ENCODE measurements at regions not wholly inside any gene's neighbourhood (a gene's known extent, or its start where the extent isn't known, plus 50 kb on each side); places are given as distances from the start of the nearest gene placed in this dataset.
"Not testable (repeated sequence)": the region's sequence is repeated elsewhere in the genome, so short reads cannot be mapped to it uniquely, and the experiment has no call there.

DNA sequence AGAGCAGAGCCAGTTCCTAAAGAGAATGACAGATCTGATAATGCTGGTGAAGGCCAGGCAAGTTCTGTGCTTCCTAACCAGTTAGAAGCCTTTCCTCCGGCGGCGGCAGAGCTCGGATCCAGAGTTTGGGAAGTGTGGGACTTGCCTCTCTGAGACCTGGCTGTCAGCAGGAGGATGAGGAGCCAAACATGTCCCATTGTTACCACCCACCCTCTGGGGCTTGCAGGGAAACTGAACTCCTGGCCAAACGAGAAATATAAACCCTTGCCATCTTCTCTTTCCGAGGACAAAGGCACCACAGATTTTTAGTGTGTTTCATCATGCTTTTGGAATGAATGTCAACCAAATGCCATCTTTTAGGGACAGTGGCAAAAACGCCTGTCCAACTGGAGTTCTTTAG, 80.2 kb upstream of the SMURF2 start:
- no peak for ATAC-seq
- Histone ChIP-seq H3K27me3 (ENCODE audit: control insufficient read depth, insufficient read depth, low read length) (no peaks in the 10 kb centered on the region), H3K36me3 (ENCODE audit: control insufficient read depth, insufficient read depth, low read length) (no peaks in the 10 kb centered on the region), H3K4me1 (ENCODE audit: control insufficient read depth, insufficient read depth, low read length) (no peaks in the 10 kb centered on the region), H3K9me3 (ENCODE audit: control insufficient read depth, insufficient read depth, low read depth, low read length) (no peaks in the 10 kb centered on the region), H3K27ac (ENCODE audit: low read length) (no peak overlapping the region), H3K4me3 (ENCODE audit: low read depth in 2 of 2, low read length in 2 of 2) (no peak overlapping the region)
- in situ Hi-C loops (cut with HindIII; ENCODE audit: low pct_unique_long_range_greater_than_20kb, low sequenced_read_pairs) (no loop called here), intact Hi-C loops (cut with micrococcal nuclease; ENCODE audit: unreplicated experiment) (no loop called here)
- BruUV-seq (replicated peaks): no TSS peak
- CTCF ChIA-PET: no interaction called here
- POLR2A ChIA-PET: no interaction called here
- TF ChIP-seq, protein P1, sequence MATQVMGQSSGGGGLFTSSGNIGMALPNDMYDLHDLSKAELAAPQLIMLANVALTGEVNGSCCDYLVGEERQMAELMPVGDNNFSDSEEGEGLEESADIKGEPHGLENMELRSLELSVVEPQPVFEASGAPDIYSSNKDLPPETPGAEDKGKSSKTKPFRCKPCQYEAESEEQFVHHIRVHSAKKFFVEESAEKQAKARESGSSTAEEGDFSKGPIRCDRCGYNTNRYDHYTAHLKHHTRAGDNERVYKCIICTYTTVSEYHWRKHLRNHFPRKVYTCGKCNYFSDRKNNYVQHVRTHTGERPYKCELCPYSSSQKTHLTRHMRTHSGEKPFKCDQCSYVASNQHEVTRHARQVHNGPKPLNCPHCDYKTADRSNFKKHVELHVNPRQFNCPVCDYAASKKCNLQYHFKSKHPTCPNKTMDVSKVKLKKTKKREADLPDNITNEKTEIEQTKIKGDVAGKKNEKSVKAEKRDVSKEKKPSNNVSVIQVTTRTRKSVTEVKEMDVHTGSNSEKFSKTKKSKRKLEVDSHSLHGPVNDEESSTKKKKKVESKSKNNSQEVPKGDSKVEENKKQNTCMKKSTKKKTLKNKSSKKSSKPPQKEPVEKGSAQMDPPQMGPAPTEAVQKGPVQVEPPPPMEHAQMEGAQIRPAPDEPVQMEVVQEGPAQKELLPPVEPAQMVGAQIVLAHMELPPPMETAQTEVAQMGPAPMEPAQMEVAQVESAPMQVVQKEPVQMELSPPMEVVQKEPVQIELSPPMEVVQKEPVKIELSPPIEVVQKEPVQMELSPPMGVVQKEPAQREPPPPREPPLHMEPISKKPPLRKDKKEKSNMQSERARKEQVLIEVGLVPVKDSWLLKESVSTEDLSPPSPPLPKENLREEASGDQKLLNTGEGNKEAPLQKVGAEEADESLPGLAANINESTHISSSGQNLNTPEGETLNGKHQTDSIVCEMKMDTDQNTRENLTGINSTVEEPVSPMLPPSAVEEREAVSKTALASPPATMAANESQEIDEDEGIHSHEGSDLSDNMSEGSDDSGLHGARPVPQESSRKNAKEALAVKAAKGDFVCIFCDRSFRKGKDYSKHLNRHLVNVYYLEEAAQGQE (IDR thresholded peaks at IDR 0.05; ENCODE audit: insufficient read depth in 1 of 2, low read depth in 2 of 2, low read length in 1 of 2): no peak
- TF ChIP-seq SIN3A (IDR thresholded peaks at IDR 0.05; ENCODE audit: borderline replicate concordance, insufficient read depth, low read depth, low read length) (no peak), TCF7L2 (IDR thresholded peaks at IDR 0.05; ENCODE audit: low read depth, low read length) (no peak), POLR2AphosphoS5 (IDR thresholded peaks at IDR 0.05; ENCODE audit: low read depth, low read length) (no peak)
- TF ChIP-seq, protein P2, sequence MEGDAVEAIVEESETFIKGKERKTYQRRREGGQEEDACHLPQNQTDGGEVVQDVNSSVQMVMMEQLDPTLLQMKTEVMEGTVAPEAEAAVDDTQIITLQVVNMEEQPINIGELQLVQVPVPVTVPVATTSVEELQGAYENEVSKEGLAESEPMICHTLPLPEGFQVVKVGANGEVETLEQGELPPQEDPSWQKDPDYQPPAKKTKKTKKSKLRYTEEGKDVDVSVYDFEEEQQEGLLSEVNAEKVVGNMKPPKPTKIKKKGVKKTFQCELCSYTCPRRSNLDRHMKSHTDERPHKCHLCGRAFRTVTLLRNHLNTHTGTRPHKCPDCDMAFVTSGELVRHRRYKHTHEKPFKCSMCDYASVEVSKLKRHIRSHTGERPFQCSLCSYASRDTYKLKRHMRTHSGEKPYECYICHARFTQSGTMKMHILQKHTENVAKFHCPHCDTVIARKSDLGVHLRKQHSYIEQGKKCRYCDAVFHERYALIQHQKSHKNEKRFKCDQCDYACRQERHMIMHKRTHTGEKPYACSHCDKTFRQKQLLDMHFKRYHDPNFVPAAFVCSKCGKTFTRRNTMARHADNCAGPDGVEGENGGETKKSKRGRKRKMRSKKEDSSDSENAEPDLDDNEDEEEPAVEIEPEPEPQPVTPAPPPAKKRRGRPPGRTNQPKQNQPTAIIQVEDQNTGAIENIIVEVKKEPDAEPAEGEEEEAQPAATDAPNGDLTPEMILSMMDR (IDR thresholded peaks at IDR 0.05): no peak
- no peak for DNase-seq (ENCODE audit: low read depth, low spot score)

GRCh38 chr17:64741916-64742315, 79.8 kb upstream of the SMURF2 start:
- DNase-seq (ENCODE audit: low read depth, low spot score); CTCF ChIA-PET; H3K36me3 ChIP-seq (ENCODE audit: control insufficient read depth, insufficient read depth, low read length); H3K4me3 ChIP-seq (ENCODE audit: low read depth in 2 of 2, low read length in 2 of 2); H3K27ac ChIP-seq (ENCODE audit: low read length); H3K9me3 ChIP-seq (ENCODE audit: control insufficient read depth, insufficient read depth, low read depth, low read length); in situ Hi-C loops (cut with HindIII; ENCODE audit: low pct_unique_long_range_greater_than_20kb, low sequenced_read_pairs); H3K27me3 ChIP-seq (ENCODE audit: control insufficient read depth, insufficient read depth, low read length); H3K4me1 ChIP-seq (ENCODE audit: control insufficient read depth, insufficient read depth, low read length); BruUV-seq (replicated peaks); POLR2A ChIA-PET; intact Hi-C loops (cut with micrococcal nuclease; ENCODE audit: unreplicated experiment); ATAC-seq: not testable (repeated sequence)

DNA sequence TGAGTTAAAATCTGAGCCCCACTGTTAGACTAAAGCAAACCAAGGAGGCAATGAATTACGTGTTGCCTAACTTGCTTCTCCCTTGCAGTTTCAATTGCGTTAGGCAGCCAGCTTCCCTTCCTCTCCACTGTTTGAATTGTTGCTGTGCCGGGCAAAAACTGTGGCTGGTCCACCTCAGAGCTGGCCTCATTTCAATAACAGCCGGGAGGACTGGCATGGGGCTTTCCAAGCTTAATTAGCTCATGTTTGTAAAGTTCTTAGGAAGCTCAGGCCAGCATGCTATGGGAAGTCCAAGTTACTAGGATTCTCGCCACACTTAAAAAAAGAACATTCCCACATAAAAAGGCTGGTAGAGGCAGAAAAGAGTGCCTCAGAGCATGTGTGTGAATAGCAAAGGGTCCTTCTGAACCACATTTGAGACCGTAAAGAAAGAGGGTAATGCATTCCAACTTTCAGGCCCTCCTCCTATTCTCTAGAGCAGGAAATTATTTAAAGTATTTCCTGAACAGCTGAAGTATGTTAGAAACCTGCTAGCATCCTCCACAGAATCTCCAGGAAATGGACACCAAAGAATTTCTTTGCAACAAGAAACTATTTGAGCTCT, 79.0 kb upstream of the SMURF2 start:
- Histone ChIP-seq H3K4me1 (ENCODE audit: control insufficient read depth, insufficient read depth, low read length) (no peaks in the 10 kb centered on the region), H3K36me3 (ENCODE audit: control insufficient read depth, insufficient read depth, low read length) (no peaks in the 10 kb centered on the region), H3K4me3 (ENCODE audit: low read depth in 2 of 2, low read length in 2 of 2) (no peak overlapping the region), H3K27ac (ENCODE audit: low read length) (no peak overlapping the region), H3K27me3 (ENCODE audit: control insufficient read depth, insufficient read depth, low read length) (no peaks in the 10 kb centered on the region), H3K9me3 (ENCODE audit: control insufficient read depth, insufficient read depth, low read depth, low read length) (no peaks in the 10 kb centered on the region)
- TF ChIP-seq POLR2AphosphoS5 (IDR thresholded peaks at IDR 0.05; ENCODE audit: low read depth, low read length): no peak
- TF ChIP-seq, protein P1 (IDR thresholded peaks at IDR 0.05; ENCODE audit: insufficient read depth in 1 of 2, low read depth in 2 of 2, low read length in 1 of 2): no peak
- TF ChIP-seq, protein P2 (IDR thresholded peaks at IDR 0.05): no peak
- no peak for TF ChIP-seq TCF7L2 (IDR thresholded peaks at IDR 0.05; ENCODE audit: low read depth, low read length)
- no peak for TF ChIP-seq SIN3A (IDR thresholded peaks at IDR 0.05; ENCODE audit: borderline replicate concordance, insufficient read depth, low read depth, low read length)
- BruUV-seq (replicated peaks): no TSS peak
- in situ Hi-C loops (cut with HindIII; ENCODE audit: low pct_unique_long_range_greater_than_20kb, low sequenced_read_pairs) (no loop called here), intact Hi-C loops (cut with micrococcal nuclease; ENCODE audit: unreplicated experiment) (no loop called here)
- POLR2A ChIA-PET: interaction anchor here (0.7 kb wide), 1 partner anchor 64 kb away, joined by 3 read pairs; no protein-coding TSS in a partner anchor
- DNase-seq (ENCODE audit: low read depth, low spot score) (no peak), ATAC-seq (0 out of 2 replicates have a peak, but pooled peaks have one; percentile 28)
- CTCF ChIA-PET: no interaction called here

All from Panc1 (cell line).